ENCODE measurements at regions not wholly inside any gene's neighbourhood (a gene's known extent, or its start where the extent isn't known, plus 50 kb on each side); places are given as distances from the start of the nearest gene placed in this dataset.

- no peak for DNase-seq
Measured at GRCh38 chr7:124989911-124990310, 60.3 kb upstream of the POT1 start.
